ENCODE measurements at regions not wholly inside any gene's neighbourhood (a gene's known extent, or its start where the extent isn't known, plus 50 kb on each side); places are given as distances from the start of the nearest gene placed in this dataset.
A peak's percentile ranks its signal among the peaks of the same experiment; 100 is the strongest.
"Not testable (repeated sequence)": the region's sequence is repeated elsewhere in the genome, so short reads cannot be mapped to it uniquely, and the experiment has no call there.

DNA sequence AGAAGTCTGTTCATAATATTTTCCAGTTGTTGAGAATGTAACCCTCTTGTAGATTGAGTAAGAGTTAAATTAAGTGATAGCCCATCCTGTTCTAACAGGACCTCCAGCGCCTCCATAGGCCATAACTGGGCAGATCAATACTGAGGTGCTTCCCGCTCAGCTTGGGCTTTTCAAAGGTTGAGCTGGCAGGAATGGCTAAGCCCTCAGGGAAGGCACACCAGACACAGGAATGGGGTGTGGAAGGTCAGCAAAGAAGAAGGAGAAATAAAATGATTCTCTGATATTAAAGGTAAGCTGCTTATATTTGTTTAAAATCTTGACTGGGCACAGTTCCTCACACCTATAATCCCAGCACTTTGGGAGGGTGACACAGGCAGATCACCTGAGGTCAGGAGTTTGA, 737.8 kb upstream of the TPTE start:
- not testable (repeated sequence) for H3K4me1 ChIP-seq (ENCODE audit: insufficient read depth, low read length); H3K27me3 ChIP-seq (ENCODE audit: insufficient read depth, low read length); H3K9ac ChIP-seq (ENCODE audit: low read depth, low read length); H3K36me3 ChIP-seq (ENCODE audit: insufficient read depth, low read depth, low read length); H3K27ac ChIP-seq (ENCODE audit: low read length); H3K4me3 ChIP-seq (ENCODE audit: low read length)
- peaks cover 89% of the 10 kb centered on the region for H3K9me3 ChIP-seq (ENCODE audit: insufficient read depth, low read depth, low read length)

DNA sequence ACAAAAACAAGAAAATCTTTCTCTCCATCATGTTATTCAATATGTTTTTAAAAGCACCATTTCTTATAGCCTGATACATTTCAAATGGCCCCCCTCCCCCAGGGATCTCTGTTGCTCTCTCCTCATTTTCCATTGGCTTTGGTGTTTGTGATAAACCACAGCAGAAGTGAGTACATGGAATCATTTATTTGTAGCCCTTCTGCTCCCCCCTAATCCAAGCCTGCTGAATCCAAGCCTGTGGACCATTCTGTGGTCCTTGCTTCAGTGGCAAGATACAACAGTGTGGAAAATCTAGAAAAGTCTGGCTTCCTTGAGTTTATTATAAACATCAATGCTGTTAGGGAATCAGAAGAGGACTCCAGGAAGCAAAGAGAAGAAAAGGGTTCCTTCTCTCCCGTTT, 737.2 kb upstream of the TPTE start:
- H3K4me3 ChIP-seq (ENCODE audit: low read length); H3K36me3 ChIP-seq (ENCODE audit: insufficient read depth, low read depth, low read length); H3K27me3 ChIP-seq (ENCODE audit: insufficient read depth, low read length); H3K9ac ChIP-seq (ENCODE audit: low read depth, low read length); H3K4me1 ChIP-seq (ENCODE audit: insufficient read depth, low read length); H3K27ac ChIP-seq (ENCODE audit: low read length): not testable (repeated sequence)
- H3K9me3 ChIP-seq (ENCODE audit: insufficient read depth, low read depth, low read length) = peaks cover 89% of the 10 kb centered on the region

DNA sequence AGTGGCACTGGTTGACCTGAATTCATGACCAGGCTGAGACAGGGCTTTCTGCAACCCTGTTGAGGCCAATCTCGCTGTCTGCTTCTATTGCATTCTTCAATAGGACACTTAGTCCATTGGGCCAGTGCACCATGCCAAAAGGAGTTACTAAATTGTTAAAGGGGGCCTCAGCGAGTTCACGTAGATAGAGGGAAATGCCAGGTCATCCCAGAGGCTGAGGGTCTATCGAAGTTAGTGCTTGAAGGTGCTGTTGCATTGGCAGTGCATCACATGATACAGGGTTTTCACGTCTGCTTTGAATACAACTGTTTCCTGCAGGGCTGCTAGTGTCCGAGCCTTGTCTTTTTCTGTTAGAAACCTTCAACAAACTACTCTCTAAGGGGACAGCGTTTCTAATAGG, 735.3 kb upstream of the TPTE start:
- H3K36me3 ChIP-seq (ENCODE audit: insufficient read depth, low read depth, low read length); H3K27ac ChIP-seq (ENCODE audit: low read length); H3K27me3 ChIP-seq (ENCODE audit: insufficient read depth, low read length); H3K9ac ChIP-seq (ENCODE audit: low read depth, low read length); H3K4me1 ChIP-seq (ENCODE audit: insufficient read depth, low read length); H3K4me3 ChIP-seq (ENCODE audit: low read length): not testable (repeated sequence)
- peaks cover 89% of the 10 kb centered on the region for H3K9me3 ChIP-seq (ENCODE audit: insufficient read depth, low read depth, low read length)

DNA sequence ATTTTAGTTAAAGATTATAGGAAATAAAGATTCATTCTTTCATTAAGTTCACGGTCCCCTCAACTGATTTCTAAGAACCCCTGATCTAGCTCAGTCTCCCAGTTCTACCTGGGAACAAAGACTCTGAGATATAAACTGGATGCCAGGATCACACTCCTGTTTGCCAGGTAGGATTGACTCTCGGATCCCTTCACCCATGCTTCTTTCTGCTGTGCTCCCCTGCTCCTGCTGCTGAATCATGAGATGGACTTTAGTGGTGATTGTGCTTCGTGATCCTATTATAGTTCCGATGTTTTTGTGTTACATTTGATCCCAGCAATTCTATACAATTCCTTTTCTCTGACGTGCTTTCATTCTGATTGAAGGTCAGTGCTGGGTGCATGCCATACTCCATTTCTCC, 733.1 kb upstream of the TPTE start:
- not testable (repeated sequence) for H3K4me3 ChIP-seq (ENCODE audit: low read length); H3K4me1 ChIP-seq (ENCODE audit: insufficient read depth, low read length); H3K27ac ChIP-seq (ENCODE audit: low read length); H3K9ac ChIP-seq (ENCODE audit: low read depth, low read length); H3K36me3 ChIP-seq (ENCODE audit: insufficient read depth, low read depth, low read length); H3K27me3 ChIP-seq (ENCODE audit: insufficient read depth, low read length)
- peaks cover 90% of the 10 kb centered on the region for H3K9me3 ChIP-seq (ENCODE audit: insufficient read depth, low read depth, low read length)

DNA sequence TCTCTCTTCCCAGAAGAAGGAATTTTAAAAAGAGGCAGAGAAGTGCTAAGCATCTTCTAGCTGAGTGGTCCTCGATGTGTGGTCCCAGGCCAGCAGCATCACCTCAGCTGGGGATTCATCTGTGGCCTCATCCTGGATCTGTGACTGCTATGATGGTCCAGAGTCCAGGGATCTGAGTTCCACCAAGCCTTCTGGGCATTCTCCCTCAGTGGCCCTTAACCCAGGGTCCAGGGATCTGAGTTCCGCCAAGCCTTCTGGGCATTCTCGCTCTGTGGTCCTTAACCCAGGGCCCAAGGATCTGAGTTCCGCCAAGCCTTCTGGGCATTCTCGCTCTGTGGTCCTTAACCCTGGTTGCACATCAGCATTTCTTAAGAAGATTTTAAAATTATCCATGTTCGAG, 731.0 kb upstream of the TPTE start:
- not testable (repeated sequence) for H3K27ac ChIP-seq (ENCODE audit: low read length); H3K4me1 ChIP-seq (ENCODE audit: insufficient read depth, low read length); H3K27me3 ChIP-seq (ENCODE audit: insufficient read depth, low read length); H3K4me3 ChIP-seq (ENCODE audit: low read length); H3K9ac ChIP-seq (ENCODE audit: low read depth, low read length); H3K36me3 ChIP-seq (ENCODE audit: insufficient read depth, low read depth, low read length)
- H3K9me3 ChIP-seq (ENCODE audit: insufficient read depth, low read depth, low read length) = peaks cover 95% of the 10 kb centered on the region

DNA sequence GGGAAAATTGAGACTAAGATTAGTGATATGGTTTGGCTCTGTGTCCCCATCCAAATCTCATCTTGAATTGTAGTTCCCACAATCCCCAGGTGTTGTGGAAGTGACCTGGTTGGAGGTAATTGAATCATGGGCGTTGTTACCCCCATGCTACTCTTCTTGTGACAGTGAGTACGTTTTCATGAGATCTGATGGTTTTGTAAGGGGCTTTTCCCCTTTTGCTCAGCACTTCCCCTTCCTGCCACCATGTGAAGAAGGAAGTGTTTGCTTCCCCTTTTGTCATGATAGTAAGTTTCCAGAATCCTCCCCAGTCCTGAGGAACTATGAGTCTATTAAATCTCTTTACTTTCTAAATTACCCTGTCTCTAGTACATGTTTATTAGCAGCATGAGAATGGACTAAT, 729.9 kb upstream of the TPTE start:
- H3K4me1 ChIP-seq (ENCODE audit: insufficient read depth, low read length); H3K9ac ChIP-seq (ENCODE audit: low read depth, low read length); H3K27me3 ChIP-seq (ENCODE audit: insufficient read depth, low read length); H3K4me3 ChIP-seq (ENCODE audit: low read length); H3K36me3 ChIP-seq (ENCODE audit: insufficient read depth, low read depth, low read length); H3K27ac ChIP-seq (ENCODE audit: low read length): not testable (repeated sequence)
- peaks cover 95% of the 10 kb centered on the region for H3K9me3 ChIP-seq (ENCODE audit: insufficient read depth, low read depth, low read length)

DNA sequence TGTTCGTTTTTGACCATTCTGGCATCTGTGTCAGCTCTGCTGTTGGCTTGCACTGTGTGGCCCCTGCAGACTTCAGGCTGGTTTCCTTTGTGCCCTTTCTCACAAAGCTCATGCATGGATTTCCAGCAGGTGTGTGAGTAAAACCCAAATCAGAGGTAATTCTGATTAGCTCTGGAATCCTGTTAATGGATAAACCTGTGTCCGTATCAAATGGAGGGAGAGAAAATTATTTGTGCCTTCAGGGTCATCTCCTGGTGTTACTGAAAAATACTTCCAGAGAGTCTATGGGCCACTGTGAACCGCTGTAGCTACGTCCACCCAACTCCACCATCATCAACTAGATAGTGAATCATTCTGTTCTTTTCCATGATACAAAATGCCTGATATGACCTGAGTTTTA, 726.1 kb upstream of the TPTE start:
- not testable (repeated sequence) for H3K27me3 ChIP-seq (ENCODE audit: insufficient read depth, low read length); H3K9ac ChIP-seq (ENCODE audit: low read depth, low read length); H3K4me1 ChIP-seq (ENCODE audit: insufficient read depth, low read length); H3K27ac ChIP-seq (ENCODE audit: low read length); H3K36me3 ChIP-seq (ENCODE audit: insufficient read depth, low read depth, low read length)
- H3K9me3 ChIP-seq (ENCODE audit: insufficient read depth, low read depth, low read length) = peaks cover 66% of the 10 kb centered on the region
- H3K4me3 ChIP-seq (ENCODE audit: low read length) = peak overlapping the region; percentile 15; the same call in 1 of the 2 replicates

DNA sequence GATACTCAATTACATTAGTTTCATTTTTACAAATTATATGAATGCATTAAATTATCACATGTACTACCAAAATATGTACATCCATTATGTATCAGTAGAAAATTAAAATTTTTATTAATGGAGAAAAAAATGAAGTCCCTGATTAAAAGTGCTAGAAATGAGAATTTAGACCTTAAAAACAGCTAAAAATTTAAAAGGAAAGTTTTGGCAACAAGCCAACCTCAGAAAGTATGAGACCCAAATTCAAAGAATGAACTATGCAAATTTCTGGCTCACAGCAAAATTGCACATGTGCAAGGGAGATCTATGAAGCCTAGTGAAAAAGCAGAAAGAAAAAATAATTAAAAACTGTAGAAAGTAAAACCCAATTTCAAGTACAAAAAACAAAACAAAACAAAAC, 725.1 kb upstream of the TPTE start:
- H3K9me3 ChIP-seq (ENCODE audit: insufficient read depth, low read depth, low read length) = peaks cover 56% of the 10 kb centered on the region
- not testable (repeated sequence) for H3K27me3 ChIP-seq (ENCODE audit: insufficient read depth, low read length); H3K4me3 ChIP-seq (ENCODE audit: low read length); H3K36me3 ChIP-seq (ENCODE audit: insufficient read depth, low read depth, low read length); H3K4me1 ChIP-seq (ENCODE audit: insufficient read depth, low read length); H3K9ac ChIP-seq (ENCODE audit: low read depth, low read length); H3K27ac ChIP-seq (ENCODE audit: low read length)

DNA sequence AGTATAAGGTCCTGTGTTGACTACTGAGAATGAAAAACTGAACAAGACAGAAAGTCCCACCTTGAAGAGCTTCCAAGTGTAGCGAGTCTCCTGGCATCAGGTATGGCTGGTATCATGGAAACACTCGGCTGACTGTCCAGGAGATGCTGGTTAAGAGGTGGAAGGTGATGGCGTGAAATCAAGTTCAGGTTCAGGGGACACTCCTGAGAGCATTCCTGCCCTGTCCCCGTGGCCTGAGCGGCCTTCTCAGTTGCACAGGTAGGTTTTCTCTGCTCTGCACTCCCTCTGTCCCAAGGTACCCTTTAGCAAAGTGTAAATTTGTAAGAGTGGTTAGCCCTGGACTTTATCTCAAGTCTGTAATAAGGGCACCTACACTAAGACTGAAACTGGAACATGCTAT, 713.7 kb upstream of the TPTE start:
- not testable (repeated sequence) for H3K4me1 ChIP-seq (ENCODE audit: insufficient read depth, low read length); H3K27me3 ChIP-seq (ENCODE audit: insufficient read depth, low read length); H3K27ac ChIP-seq (ENCODE audit: low read length); H3K9me3 ChIP-seq (ENCODE audit: insufficient read depth, low read depth, low read length); H3K4me3 ChIP-seq (ENCODE audit: low read length); H3K36me3 ChIP-seq (ENCODE audit: insufficient read depth, low read depth, low read length); H3K9ac ChIP-seq (ENCODE audit: low read depth, low read length)

DNA sequence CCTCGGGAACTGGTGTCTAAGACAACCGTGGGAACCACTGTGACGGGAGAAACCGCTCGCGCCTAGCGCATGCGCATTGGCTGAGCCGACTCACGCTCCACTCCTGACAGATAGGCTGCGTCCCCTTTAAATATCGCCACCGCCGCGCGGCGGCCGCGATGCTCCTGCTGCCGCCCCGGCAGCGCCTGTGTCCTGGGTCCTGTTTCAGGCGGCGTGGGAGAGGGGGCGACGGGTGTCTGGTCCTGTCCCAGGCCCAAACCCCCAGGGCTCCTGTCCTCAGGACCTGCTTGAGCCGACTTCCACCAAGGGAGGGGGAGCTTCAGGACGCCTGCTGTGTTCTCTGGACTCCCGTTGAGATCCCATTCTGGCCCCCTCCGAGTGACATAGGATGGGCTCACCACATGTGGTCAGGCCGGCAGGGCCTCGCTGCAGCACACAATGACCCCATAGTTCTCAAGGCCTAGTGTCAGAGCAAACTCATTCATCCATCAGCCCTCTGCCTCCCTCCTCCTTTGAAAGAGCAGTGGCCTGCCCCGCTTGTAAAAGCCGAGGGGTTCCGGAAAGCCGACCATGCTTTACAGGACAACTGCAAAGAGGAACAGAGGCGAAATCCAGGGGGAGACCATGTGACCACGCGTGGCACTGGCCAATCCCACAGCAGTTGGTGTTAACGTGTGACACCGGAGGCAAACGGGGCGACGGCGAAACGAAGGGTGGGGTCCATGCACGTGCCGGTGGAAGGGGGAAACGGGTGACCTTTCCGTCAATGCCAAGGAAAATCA, 710.0 kb upstream of the TPTE start:
- H3K4me3 ChIP-seq (ENCODE audit: low read length); H3K4me1 ChIP-seq (ENCODE audit: insufficient read depth, low read length); H3K36me3 ChIP-seq (ENCODE audit: insufficient read depth, low read depth, low read length); H3K9ac ChIP-seq (ENCODE audit: low read depth, low read length); H3K27me3 ChIP-seq (ENCODE audit: insufficient read depth, low read length); H3K9me3 ChIP-seq (ENCODE audit: insufficient read depth, low read depth, low read length); H3K27ac ChIP-seq (ENCODE audit: low read length): not testable (repeated sequence)

DNA sequence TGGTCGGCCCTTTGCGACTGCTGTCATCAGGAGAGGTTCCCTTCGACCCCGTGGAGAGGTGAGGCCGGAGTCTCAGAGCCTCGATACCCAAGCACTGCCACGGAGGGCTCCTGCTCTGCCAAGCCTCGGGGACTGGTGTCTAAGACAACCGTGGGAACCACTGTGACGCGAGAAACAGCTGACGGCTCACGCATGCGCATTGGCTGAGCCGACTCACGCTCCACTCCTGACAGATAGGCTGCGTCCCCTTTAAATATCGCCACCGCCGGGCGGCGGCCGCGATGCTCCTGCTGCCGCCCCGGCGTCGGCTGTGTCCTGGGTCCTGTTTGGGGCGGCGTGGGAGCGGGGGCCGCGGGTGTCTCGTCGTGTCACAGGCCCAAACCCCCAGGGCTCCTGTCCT, 708.9 kb upstream of the TPTE start:
- not testable (repeated sequence) for H3K36me3 ChIP-seq (ENCODE audit: insufficient read depth, low read depth, low read length); H3K27me3 ChIP-seq (ENCODE audit: insufficient read depth, low read length); H3K27ac ChIP-seq (ENCODE audit: low read length); H3K4me3 ChIP-seq (ENCODE audit: low read length); H3K9me3 ChIP-seq (ENCODE audit: insufficient read depth, low read depth, low read length); H3K9ac ChIP-seq (ENCODE audit: low read depth, low read length); H3K4me1 ChIP-seq (ENCODE audit: insufficient read depth, low read length)

DNA sequence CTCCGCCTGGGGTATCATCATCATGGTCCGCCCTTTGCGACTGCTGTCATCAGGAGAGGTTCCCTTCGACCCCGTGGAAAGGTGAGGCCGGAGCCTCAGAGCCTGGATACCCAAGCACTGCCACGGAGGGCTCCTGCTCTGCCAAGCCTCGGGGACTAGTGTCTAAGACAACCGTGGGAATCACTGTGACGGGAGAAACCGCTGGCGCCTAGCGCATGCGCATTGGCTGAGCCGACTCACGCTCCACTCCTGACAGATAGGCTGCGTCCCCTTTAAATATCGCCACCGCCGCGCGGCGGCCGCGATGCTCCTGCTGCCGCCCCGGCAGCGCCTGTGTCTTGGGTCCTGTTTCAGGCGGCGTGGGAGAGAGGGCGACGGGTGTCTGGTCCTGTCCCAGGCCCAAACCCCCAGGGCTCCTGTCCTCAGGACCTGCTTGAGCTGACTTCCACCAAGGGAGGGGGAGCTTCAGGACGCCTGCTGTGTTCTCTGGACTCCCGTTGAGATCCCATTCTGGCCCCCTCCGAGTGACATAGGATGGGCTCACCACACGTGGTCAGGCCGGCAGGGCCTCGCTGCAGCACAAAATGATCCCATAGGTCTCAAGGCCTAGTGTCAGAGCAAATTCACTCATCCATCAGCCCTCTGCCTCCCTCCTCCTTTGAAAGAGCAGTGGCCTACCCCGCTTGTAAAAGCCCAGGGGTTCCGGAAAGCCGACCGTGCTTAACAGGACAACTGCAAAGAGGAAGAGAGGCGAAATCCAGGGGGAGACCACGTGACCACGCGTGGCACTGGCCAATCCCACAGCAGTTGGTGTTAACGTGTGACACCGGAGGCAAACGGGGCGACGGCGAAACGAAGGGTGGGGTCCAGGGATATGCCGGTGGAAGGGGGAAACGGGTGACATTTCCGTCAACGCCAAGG, 707.2 kb upstream of the TPTE start:
- H3K36me3 ChIP-seq (ENCODE audit: insufficient read depth, low read depth, low read length); H3K4me1 ChIP-seq (ENCODE audit: insufficient read depth, low read length); H3K9me3 ChIP-seq (ENCODE audit: insufficient read depth, low read depth, low read length); H3K4me3 ChIP-seq (ENCODE audit: low read length); H3K27ac ChIP-seq (ENCODE audit: low read length); H3K27me3 ChIP-seq (ENCODE audit: insufficient read depth, low read length); H3K9ac ChIP-seq (ENCODE audit: low read depth, low read length): not testable (repeated sequence)
